ENCODE measurements at regions not wholly inside any gene's neighbourhood (a gene's known extent, or its start where the extent isn't known, plus 50 kb on each side); places are given as distances from the start of the nearest gene placed in this dataset.

DNA sequence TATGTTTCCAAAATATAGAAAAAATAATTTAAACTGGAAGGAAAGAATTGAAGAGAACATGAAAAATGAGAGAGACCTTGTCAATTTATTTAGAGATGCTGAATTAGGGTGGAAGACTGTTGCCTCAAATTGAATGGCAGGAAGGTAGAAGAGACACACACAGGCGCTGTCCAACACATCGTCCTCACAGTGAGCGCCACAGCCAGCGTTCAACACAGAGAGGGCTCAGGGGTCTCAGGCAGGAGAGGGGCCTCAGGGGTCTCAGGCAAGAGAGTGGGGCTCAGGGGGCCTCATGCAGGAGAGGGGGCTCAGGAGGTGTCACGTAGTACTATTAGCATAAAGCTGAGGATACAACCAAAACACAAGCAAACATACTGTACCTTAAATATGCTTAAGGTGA lies 65.7 kb downstream of the TMEM18 start:
- DNase-seq (ENCODE audit: low spot score), result no peak

DNA sequence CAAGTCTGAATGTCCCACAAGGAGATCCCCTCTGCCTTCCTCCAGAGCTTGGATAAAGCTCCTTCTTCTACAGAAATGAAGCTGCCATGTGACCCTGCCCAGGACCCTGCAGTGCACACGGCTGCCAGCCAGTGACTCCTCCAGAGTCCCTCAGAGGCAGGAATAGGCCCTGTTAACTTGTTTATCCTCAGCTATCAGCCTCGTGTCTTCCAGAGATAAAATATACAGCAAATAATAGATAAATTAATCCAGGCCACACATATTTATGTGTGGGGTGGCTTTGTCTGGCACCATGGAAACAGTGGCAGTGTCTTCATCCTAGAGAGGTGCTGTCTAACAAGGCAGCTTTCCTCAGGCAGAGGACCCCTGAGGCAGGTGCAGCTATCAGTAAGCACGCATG lies 66.7 kb downstream of the TMEM18 start:
- no peak for DNase-seq (ENCODE audit: low spot score)

DNA sequence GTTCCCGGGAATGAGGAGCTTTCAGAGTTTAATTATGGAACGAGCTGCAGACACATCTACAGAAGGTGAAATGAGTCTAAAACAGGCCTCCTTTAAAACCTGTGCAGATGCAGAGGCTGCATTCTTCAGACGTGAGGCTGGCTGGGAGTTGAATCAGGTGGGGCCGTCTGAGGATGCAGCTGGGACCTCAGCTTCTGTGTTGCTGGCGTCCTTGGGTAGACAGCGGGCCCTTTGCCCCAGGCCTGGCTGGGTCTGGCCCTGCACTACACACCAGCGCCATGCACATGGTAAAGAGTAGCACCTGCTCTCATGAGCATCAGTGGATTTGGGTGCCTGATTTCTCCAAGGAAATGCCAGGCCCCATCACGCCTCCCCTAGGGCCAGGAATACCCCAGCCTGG lies 67.3 kb downstream of the TMEM18 start:
- DNase-seq (ENCODE audit: low spot score), result no peak

DNA sequence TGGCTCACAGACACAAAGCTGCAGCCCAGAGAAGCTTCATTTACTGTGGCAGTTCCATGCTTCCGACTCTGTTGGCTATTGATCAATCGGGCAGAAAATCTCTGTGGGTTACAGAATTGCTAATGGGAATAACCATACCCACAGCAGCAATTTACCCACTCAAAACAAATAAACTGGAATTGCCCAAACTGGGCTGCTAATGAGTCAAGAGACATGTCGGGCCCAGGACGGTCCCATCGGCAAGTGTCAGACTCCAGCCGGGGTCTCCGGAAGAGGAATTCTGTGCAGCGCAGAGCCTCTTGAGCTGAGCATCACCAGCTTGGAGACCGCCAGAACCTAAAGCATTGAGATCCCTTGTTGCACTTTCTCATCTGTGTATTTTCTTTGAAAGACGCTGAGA lies 67.8 kb downstream of the TMEM18 start:
- DNase-seq (ENCODE audit: low spot score), result no peak

DNA sequence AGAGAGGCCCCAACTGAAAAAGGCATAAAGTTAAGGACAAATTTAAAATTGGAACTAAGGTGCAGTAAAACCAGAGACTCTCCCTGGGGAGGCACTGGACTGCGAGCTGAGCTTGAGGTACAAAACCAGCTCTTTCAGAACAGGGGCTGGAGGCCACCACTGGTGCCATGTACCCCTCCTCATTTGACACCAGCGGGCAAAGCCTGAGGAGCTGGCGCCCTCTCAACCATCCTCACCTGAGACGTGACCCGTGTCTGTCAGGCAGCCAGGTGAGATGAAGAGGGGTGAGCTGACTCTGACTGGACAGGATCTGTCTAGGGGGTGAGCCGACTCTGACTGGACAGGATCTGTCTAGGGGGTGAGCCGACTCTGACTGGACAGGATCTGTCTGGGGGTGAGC lies 68.5 kb downstream of the TMEM18 start:
- no peak for DNase-seq (ENCODE audit: low spot score)

DNA sequence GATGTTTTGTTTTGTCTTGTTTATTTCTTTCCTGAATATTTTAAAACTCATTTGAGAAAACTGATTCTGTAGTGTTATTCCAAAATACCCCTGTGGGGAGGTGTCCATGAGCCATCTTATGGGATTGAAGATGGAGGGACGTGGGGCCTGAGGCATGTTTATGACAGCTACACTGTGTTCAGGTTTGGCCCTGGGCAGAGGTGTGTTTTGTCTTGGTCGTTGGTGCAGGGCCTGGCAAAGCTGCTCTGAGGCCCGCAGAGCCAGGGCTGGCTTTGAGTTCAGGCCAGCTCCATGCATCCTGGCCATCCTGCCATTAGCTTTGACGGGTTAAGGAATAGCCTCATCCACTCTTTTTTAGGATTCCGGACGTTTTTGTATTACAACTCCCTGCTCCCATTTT lies 68.9 kb downstream of the TMEM18 start:
- DNase-seq (ENCODE audit: low spot score), result no peak

DNA sequence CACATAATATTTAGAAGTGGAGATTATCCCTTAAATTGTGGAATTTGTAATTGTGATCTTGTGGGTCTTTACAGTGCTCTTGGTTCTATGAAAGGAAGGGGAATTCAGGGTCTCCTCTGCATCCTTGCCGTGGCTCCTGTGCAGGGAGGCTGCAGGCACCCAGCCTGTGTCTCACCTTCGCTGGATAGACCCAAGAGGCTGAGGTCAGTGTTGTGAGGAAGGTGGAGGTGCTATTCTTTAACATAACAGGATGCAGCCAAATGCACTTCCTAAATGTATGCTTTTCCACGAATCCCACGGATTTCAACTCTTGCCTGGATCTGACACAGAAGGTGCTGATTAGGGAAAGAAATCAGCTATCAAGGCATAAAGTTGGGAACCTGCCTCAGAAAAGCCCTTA lies 69.5 kb downstream of the TMEM18 start:
- DNase-seq (ENCODE audit: low spot score), result no peak

DNA sequence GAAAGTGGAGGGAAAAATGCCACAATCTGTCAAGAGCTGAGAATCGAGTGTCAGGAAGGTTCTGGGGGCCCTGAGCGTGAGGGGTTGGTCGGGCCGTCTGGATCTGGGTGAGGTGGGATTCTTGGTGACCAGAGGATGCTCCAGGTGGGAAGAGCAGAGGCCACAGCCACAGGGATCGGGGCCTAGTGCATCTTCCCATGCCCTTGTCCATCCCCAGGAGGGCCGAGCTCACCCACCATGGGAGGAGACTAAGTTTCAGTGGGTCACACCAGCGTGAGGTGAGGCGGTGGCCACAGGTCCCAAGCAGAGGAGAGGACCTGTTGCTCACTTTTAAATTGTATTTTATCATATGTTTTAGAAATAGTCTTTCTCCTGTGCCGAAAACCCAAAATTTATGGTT lies 70.0 kb downstream of the TMEM18 start:
- DNase-seq (ENCODE audit: low spot score), result no peak

DNA sequence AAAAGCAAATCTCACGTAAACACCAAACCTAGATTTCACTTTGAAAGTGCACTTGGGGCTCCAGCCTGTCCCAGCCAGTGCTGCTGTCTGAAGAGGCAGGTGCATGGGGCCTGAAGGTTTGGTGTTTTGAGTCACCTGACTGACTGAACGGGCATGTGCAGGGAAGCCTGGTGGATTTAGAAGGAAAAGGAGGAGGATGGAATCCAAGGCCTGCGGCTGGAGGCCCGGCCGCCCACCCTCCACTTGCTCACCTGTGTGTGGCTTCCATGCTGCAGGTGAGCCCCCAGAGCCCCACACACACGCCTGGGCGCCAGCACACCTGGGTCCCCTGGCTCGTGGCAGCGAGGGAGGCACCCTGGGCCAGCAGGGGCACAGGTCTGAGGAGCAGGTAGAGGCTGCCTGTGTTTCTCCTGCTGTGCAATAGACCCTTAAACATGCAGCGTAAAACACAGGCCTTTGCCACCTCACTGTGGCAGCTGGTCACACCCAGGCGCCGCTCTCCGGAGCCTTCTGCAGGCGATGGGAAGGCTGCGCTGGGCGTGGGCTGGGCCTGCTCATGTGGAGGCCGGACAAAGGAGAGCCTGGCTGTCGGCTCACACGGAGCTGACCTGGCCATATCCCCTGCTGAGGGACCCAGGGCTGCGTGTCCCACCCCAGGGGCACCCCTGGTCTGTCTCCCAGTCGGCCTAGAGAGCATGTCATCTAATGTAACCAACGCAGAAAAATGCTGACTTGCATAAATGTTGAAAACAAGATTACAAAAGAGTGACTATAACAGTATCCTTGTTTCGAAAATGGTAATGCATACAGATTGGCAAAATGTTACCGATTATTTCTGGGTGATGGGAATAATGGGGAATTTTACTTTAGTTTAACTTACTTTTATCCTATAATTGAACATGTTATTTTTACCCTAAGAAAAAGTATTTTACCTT lies 71.3 kb downstream of the TMEM18 start:
- DNase-seq (ENCODE audit: low spot score), result no peak

DNA sequence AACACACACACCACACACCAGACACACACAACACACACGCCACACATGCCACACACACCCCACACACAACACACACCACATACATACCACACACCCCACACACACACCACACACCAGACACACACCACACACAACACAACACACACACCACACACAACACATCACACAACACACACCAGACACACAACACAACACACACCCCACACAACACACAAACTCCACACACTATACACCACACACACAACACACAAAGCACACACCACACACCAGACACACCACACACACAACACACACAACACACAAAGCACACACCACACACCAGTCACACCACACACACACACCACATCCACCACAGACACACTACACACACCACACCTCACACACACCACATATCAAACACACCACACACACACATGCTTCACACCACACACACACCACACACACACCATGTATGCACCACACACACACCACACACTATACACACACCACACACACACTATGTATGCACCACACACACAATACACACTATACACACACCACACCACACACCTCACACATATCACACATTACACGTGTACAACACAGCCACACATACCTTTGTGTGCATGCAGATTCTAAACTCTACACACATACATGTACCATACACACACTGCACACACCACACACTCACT lies 72.2 kb downstream of the TMEM18 start:
- no peak for DNase-seq (ENCODE audit: low spot score)

DNA sequence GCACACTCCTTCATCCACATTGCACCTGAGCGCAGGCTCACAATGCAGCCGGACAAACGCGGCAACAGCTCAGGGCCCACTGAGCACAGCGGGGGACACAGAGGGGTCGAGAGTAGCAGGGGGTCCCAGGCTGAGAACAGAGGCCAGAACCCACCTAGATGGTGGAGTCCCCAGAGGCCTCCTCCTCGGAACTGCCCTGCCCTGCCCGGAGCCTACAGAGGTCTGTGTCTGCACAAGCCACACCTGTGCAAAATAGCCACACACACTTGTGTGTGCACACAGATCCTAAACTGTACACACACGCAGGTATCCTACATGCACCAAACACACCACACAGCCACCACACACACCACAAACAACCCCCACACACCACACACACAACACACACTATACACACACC lies 72.8 kb downstream of the TMEM18 start:
- no peak for DNase-seq (ENCODE audit: low spot score)

DNA sequence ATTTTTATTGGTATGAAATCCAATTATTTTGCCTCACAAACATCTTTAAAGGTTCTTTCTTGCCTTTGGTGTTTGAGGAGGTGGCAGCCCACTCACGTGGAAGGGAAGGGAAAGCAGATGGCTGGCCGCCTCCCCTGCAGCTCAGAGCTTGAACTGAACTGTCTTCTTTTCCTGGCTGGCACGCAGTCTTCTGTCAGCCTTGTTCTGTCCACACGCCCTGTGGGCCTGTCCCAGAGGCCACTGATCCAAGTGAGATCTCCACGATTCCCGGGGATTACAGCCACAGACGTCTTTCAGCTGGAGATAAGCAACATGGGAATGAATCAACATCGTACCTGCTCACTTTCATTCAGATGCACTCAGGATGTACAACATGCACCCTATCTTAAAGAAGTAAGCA lies 73.3 kb downstream of the TMEM18 start:
- no peak for DNase-seq (ENCODE audit: low spot score)

DNA sequence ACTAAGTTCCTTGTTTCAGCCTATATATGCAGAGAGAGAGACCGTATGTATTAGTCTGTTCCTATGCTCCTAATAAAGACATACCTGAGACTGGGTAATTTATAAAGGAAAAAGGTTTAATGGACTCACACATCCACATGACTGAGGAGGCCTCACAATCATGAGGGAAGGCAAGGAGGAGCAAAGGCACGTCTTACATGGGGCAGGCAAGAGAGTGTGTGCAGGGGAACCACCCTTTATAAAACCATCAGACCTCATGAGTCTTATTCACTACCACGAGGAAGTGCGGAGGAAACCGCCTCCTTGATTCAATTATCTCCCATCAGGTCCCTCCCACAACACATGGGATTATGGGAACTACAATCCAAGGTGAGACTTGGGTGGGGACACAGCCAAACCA lies 73.8 kb downstream of the TMEM18 start:
- DNase-seq (ENCODE audit: low spot score), result no peak

DNA sequence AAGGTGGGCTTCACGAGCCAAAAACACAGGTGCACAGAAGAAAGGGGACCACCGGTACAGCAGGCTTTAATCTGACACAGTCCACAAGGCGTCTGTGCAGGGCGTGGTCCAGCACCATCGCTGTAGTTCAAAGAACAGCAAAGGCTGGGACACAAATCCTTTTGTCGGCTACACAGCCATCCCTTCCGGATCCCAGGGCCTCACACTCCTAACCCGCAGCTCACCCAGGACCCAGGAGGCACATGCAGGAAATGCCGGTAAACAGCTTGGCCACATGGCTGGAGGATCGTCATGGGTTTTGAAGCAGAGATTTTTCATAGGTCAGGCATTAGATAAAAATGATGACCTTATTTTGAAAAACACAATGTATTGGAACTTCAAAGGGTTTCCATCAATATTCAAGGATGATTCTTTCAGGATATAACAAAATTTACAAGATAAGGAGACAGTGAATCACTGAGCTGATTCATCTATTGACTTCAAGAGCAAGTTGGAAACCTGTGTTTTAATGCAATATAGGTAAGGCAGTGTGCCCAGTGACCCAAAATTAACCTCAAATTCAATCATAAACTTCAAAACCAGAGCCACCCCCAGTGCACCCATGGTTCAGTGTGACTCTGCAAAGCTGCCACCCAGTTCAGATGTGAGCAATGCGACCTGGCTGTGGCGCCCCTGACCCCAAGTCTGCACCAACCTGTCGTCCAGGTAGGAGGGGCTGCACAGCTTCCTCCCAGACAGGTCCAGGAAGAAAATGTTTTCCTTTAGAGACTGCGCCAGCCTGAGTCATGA lies 74.4 kb downstream of the TMEM18 start:
- DNase-seq (ENCODE audit: low spot score), result peak; percentile 31

DNA sequence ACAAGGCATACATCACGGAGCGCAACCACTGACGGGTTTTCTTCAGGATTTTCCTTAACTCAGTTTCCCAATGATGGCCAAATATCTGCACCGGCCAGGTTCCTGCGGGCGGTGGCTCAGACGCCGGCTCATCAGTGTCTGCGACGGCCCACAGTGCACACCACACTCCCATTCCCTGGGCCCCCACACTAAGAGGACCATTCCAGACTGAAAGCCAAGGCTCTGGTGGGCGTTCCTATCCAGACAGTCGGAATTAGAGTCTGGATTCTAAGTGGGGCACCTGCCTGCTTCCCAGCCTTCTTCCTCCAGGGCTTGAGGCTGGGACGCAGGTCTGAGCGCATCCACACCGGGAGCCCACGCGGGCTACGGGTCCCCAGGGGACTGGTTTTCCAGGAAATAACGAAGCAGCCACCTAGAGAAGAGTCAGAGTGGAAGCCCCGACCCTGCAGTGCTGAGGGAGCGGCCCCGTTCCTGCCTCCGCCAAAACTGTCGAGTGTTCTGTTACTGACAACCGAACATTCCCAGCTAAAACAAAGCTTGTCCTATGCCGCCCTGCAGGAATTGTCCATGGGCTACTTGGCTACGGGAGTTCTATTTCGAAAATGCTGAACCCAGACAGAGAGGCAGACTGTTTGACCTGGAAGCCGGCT lies 75.3 kb downstream of the TMEM18 start:
- no peak for DNase-seq (ENCODE audit: low spot score)

DNA sequence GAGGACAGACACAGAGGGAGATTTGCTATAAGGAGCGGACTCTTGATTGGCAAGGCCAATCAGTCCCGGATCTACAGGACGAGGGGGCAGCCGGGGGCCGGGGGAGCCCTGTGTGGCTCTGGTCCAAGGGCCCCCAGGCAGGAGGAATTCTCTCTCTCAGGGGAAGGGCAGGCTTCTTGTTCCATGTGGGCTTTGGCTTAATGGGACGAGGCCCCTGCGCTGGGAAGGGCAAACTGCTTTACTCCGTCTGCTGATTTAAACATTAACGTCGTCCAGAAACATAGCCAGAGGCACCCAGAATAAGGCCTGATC lies 75.9 kb downstream of the TMEM18 start:
- DNase-seq (ENCODE audit: low spot score), result no peak

DNA sequence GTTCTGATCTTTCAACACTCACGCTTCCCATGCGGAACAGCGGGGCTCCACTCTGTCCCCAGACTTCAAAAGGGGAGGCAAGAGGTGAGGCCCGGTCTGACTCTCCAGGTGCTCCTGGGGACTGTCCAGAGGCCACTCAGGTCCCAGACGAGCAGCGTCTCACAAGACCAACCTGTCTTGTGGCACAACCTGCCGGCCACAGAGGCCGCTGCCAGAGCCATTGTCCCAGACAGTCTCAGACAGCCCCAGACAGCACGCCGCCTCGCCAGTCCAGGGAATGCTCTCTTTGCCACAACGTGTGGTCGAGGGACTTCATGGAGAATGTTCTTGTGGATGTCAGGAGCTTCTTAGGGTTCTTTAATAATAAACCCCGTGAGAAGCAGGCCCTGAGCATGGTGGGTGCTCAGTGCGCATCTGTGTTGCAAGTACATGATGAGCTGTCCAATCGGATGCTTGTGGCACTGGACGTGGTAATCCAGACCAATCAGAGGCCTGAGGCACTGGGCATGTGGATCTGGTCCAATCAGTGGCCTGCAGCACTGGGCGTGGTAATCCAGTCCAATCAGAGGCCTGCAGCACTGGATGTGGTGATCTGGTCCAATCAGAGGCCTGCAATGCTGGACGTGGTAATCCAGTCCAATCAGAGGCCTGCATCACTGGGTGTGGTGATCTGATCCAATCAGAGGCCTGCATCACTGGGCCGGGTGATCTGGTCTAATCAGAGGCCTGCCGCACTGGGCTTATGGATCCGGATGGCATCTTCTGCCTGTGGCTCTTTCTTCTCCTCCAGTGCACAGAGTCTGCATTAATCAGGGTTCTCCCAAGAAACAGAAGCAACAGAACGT lies 76.4 kb downstream of the TMEM18 start:
- no peak for DNase-seq (ENCODE audit: low spot score)

DNA sequence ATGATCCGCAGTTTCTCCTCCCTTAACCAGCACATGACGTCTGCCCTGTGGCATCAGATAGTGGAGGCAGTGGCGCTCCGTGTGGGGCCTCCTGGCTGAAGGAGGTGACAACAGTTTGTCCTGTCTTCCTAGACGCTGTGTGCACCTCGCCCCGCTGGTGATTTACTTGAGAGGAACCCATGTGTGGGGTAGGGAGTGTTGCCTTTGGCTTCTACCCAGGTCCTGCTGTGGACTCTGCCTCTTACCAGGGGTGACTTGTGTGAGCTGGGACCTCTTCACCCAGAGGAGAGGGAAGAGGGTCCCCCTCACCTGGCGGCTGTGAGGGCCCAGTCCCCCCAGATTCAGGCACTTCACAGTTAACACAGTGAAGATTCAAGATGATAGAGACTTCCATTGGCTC lies 77.6 kb downstream of the TMEM18 start:
- DNase-seq (ENCODE audit: low spot score), result no peak

DNA sequence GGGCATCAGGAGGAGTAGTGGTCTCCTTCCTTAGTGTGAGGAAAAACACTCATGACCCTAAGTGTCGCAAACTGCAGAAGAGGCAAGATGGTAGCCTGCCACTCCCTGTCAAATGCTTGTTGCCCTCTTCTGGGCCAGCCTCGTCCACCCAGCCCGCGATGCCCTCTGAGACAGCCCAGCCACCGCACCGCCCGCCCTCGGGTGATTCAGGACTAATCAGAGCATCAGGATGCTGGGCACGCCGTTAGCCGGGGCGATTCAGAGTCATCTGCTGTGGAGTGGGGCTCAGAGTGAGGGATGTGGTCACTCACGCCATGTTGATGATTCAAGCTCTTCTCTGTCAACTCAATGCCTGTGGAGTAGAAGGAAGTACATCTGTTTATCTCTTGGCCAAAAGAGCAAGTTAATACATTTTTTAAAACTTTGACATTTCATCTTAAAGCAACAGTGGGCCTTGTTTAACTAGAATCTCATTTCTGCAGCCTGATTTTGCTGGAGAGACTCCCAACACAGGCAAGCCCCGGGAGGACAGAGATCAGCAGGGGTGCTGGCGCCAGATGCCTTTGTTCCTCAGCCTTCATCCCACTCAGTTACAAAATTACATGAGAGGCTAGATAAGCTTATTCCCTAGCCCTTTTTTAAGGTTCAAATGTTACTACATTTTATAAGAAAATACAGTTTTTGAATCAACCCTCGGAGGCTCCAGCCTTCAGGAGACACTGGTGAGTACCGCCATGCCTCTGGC lies 79.0 kb downstream of the TMEM18 start:
- peak; percentile 26 for DNase-seq (ENCODE audit: low spot score)

DNA sequence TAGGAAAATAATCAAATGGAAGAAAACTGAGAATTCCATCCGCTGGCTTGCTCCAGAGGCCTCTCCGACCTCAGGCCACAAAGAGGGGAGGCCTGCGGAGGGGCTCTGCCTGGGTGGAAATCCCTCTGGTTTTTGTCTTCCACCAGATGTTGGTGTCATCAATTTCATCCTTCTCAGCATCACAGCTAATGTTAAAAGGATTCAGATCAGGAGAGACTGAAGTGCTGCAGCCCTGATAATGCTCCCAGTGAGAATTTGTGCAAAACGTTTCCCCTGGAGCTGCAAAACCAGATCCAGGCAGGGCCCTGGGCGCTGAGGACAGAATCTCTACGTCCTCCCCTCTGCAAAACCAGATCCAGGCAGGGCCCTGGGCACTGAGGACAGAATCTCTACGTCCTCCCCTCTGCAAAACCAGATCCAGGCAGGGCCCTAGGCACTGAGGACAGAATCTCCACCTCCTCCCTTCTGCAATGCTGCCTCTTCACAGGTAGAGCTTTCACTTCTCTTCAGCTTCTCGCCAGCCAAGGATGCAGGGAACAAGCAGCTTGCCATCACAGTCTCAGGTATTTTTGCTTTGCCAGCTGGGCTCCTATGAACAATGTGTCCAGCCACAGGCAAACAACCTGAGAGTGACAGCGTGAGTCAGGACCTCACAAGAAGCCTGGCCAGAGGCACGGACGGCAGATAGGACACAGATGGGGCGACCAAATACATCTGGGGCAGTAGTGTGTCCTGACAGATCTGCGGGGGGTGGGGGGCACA lies 81.2 kb downstream of the TMEM18 start:
- DNase-seq (ENCODE audit: low spot score), result no peak
